ENCODE measurements at regions not wholly inside any gene's neighbourhood (a gene's known extent, or its start where the extent isn't known, plus 50 kb on each side); places are given as distances from the start of the nearest gene placed in this dataset.

GRCh38 chr14:26959972-26960660 lies 362.3 kb upstream of the NOVA1 start:
- TF ChIP-seq CTCF (IDR thresholded peaks at IDR 0.05): no peak

GRCh38 chr14:26963711-26964110 lies 365.9 kb upstream of the NOVA1 start:
- no peak for TF ChIP-seq CTCF (IDR thresholded peaks at IDR 0.05)

GRCh38 chr14:26965490-26965889 lies 367.7 kb upstream of the NOVA1 start:
- no peak for TF ChIP-seq CTCF (IDR thresholded peaks at IDR 0.05)

GRCh38 chr14:26966908-26967307 lies 369.1 kb upstream of the NOVA1 start:
- no peak for TF ChIP-seq CTCF (IDR thresholded peaks at IDR 0.05)

GRCh38 chr14:26974965-26975364 lies 377.1 kb upstream of the NOVA1 start:
- TF ChIP-seq CTCF (IDR thresholded peaks at IDR 0.05): no peak

GRCh38 chr14:26982071-26982470 lies 384.2 kb upstream of the NOVA1 start:
- no peak for TF ChIP-seq CTCF (IDR thresholded peaks at IDR 0.05)

- TF ChIP-seq CTCF (IDR thresholded peaks at IDR 0.05): peak; percentile 82
These were observed 386.7 kb upstream of the NOVA1 start for GRCh38 chr14:26984311-26985177.

Measured in LNCAP (cell line).